HG02885 (cell line): ENCODE measurements at regions not wholly inside any gene's neighbourhood (a gene's known extent, or its start where the extent isn't known, plus 50 kb on each side); places are given as distances from the start of the nearest gene placed in this dataset.
"Not testable (repeated sequence)": the region's sequence is repeated elsewhere in the genome, so short reads cannot be mapped to it uniquely, and the experiment has no call there.

Experiments
- ATAC-seq: cut with Tn5 transposase; IDR thresholded peaks from one replicate; pipeline ENCODE4 v1.9.1; 2021; ENCODE audit warnings: mild to moderate bottlenecking; ENCODE audit not compliant: unreplicated experiment, poor library complexity

GRCh38 chr14:58969951-58970751, 218.3 kb upstream of the DAAM1 start:
- no peak for ATAC-seq

- ATAC-seq: no peak
These were observed 216.0 kb upstream of the DAAM1 start for GRCh38 chr14:58972233-58973017.

- ATAC-seq: no peak
These were observed 211.1 kb upstream of the DAAM1 start for GRCh38 chr14:58977366-58977765.

- ATAC-seq: no peak
These were observed 210.1 kb upstream of the DAAM1 start for GRCh38 chr14:58978343-58978742.

- no peak for ATAC-seq
These were observed 209.1 kb upstream of the DAAM1 start for GRCh38 chr14:58979325-58979724.

- ATAC-seq: no peak
These were observed 206.6 kb upstream of the DAAM1 start for GRCh38 chr14:58981840-58982239.

- ATAC-seq: no peak
These were observed 202.7 kb upstream of the DAAM1 start for GRCh38 chr14:58985786-58986185.

- ATAC-seq: no peak
These were observed 200.9 kb upstream of the DAAM1 start for GRCh38 chr14:58987591-58987990.

GRCh38 chr14:58992935-58993334, 195.5 kb upstream of the DAAM1 start:
- no peak for ATAC-seq

GRCh38 chr14:58994130-58994529, 194.3 kb upstream of the DAAM1 start:
- no peak for ATAC-seq

GRCh38 chr14:59004012-59004411, 184.5 kb upstream of the DAAM1 start:
- no peak for ATAC-seq

GRCh38 chr14:59006179-59006578, 182.3 kb upstream of the DAAM1 start:
- ATAC-seq: not testable (repeated sequence)

GRCh38 chr14:59009967-59010366, 178.5 kb upstream of the DAAM1 start:
- no peak for ATAC-seq

GRCh38 chr14:59013672-59014298, 174.7 kb upstream of the DAAM1 start:
- ATAC-seq: no peak

GRCh38 chr14:59015482-59015881, 173.0 kb upstream of the DAAM1 start:
- no peak for ATAC-seq

GRCh38 chr14:59017285-59017965, 171.0 kb upstream of the DAAM1 start:
- ATAC-seq: no peak

GRCh38 chr14:59018460-59018859, 170.0 kb upstream of the DAAM1 start:
- ATAC-seq: no peak

GRCh38 chr14:59018978-59019377, 169.5 kb upstream of the DAAM1 start:
- no peak for ATAC-seq

- ATAC-seq: peak; percentile 54
These were observed 168.1 kb upstream of the DAAM1 start for GRCh38 chr14:59020382-59020781.

- no peak for ATAC-seq
These were observed 166.3 kb upstream of the DAAM1 start for GRCh38 chr14:59022144-59022543.

GRCh38 chr14:59026081-59026480, 162.4 kb upstream of the DAAM1 start:
- no peak for ATAC-seq
